Hepatocyte (in vitro differentiated cells): ENCODE measurements at regions not wholly inside any gene's neighbourhood (a gene's known extent, or its start where the extent isn't known, plus 50 kb on each side); places are given as distances from the start of the nearest gene placed in this dataset.

Source experiments
- DNase-seq: peaks from one replicate; pipeline ENCODE4 v3.0.0-alpha.2; 2016; ENCODE audit warnings: low spot score
- H2AFZ ChIP-seq: fragments of 200-600 bp; sonication (generic); 2 replicates; pipeline ENCODE4 v1.6.0; 2016; ENCODE audit warnings: antibody characterized with exemption, mild to moderate bottlenecking
- H3K27ac ChIP-seq: fragments of 200-600 bp; sonication (generic); 2 replicates; pipeline ENCODE4 v1.5.1; 2016; ENCODE audit warnings: mild to moderate bottlenecking
- H3K27me3 ChIP-seq: fragments of 200-600 bp; sonication (generic); 2 replicates; pipeline ENCODE4 v1.6.1; 2016
- H3K36me3 ChIP-seq: fragments of 200-600 bp; sonication (generic); replicated peaks from 2 replicates; pipeline ENCODE4 v1.5.1; 2016; ENCODE audit warnings: low read depth; ENCODE audit not compliant: insufficient read depth
- H3K4me1 ChIP-seq: fragments of 200-600 bp; sonication (generic); 2 replicates; pipeline ENCODE4 v1.5.1; 2016; ENCODE audit warnings: mild to moderate bottlenecking, moderate library complexity; ENCODE audit not compliant: insufficient read depth
- H3K4me2 ChIP-seq: fragments of 200-600 bp; sonication (generic); 2 replicates; pipeline ENCODE4 v1.6.0; 2016
- H3K4me3 ChIP-seq: fragments of 200-600 bp; sonication (generic); 2 replicates; pipeline ENCODE4 v1.5.1; 2016; ENCODE audit warnings: mild to moderate bottlenecking
- H3K79me2 ChIP-seq: fragments of 200-600 bp; sonication (generic); 2 replicates; pipeline ENCODE4 v1.6.0; 2017; ENCODE audit warnings: mild to moderate bottlenecking
- H3K9me2 ChIP-seq: fragments of 200-600 bp; sonication (generic); replicated peaks from 2 replicates; pipeline ENCODE4 v1.6.0; 2017; ENCODE audit warnings: mild to moderate bottlenecking; ENCODE audit not compliant: insufficient read depth
- H3K9me3 ChIP-seq: fragments of 200-600 bp; sonication (generic); 2 replicates; pipeline ENCODE4 v1.5.1; 2016; ENCODE audit warnings: low read depth, mild to moderate bottlenecking
- H4K20me1 ChIP-seq: fragments of 200-600 bp; sonication (generic); 2 replicates; pipeline ENCODE4 v1.6.0; 2016; ENCODE audit warnings: mild to moderate bottlenecking; ENCODE audit not compliant: insufficient read depth, poor library complexity, severe bottlenecking
- CTCF ChIP-seq: fragments of 200-600 bp; sonication (generic); IDR thresholded peaks from 2 replicates; pipeline ENCODE4 v1.5.1; 2016; ENCODE audit warnings: antibody characterized with exemption, mild to moderate bottlenecking; ENCODE audit not compliant: poor library complexity
- EZH2 ChIP-seq: fragments of 200-600 bp; sonication (generic); IDR thresholded peaks from 2 replicates; pipeline ENCODE4 v1.6.1; 2016; ENCODE audit warnings: antibody characterized with exemption, mild to moderate bottlenecking, borderline replicate concordance
- EZH2phosphoT487 ChIP-seq: fragments of 200-600 bp; sonication (generic); IDR thresholded peaks from one replicate; pipeline ENCODE4 v1.6.1; 2018; ENCODE audit warnings: antibody characterized with exemption, mild to moderate bottlenecking, low read depth, moderate library complexity; ENCODE audit not compliant: unreplicated experiment, severe bottlenecking
- WGBS: methylation state at CpG from one replicate; pipeline ENCODE4 v1.1.6; 2016; ENCODE audit warnings: low lambda C conversion rate; ENCODE audit errors: missing lambda C conversion rate; 5-methylcytosine and 5-hydroxymethylcytosine counted together

GRCh38 chr3:127078626-127079025 is 95.7 kb downstream of the PLXNA1 start:
- Histone ChIP-seq H3K79me2 (no peaks in the 10 kb centered on the region), H3K27me3 (no peaks in the 10 kb centered on the region), H3K4me2 (no peak overlapping the region), H3K36me3 (no peaks in the 10 kb centered on the region), H3K4me3 (no peak overlapping the region), H3K9me2 (no peaks in the 10 kb centered on the region), H2AFZ (no peak overlapping the region), H3K27ac (no peak overlapping the region), H4K20me1 (no peaks in the 10 kb centered on the region), H3K4me1 (no peaks in the 10 kb centered on the region), H3K9me3 (no peaks in the 10 kb centered on the region)
- WGBS: 87% methylated on average over 9 of the region's 9 CpGs
- DNase-seq: no peak
- TF ChIP-seq CTCF (no peak), EZH2 (no peak), EZH2phosphoT487 (no peak)

- no peaks in the 10 kb centered on the region for H3K4me1 ChIP-seq
- WGBS: 97% methylated on average over 5 of the region's 5 CpGs
- no peak overlapping the region for H3K4me2 ChIP-seq
- no peak for DNase-seq
- no peaks in the 10 kb centered on the region for H3K79me2 ChIP-seq
- no peaks in the 10 kb centered on the region for H3K27me3 ChIP-seq
- no peaks in the 10 kb centered on the region for H3K36me3 ChIP-seq
- H3K27ac ChIP-seq: no peak overlapping the region
- H4K20me1 ChIP-seq: no peaks in the 10 kb centered on the region
- no peak for TF ChIP-seq EZH2phosphoT487
- TF ChIP-seq EZH2: no peak
- no peak for TF ChIP-seq CTCF
- no peaks in the 10 kb centered on the region for H3K9me3 ChIP-seq
- no peak overlapping the region for H2AFZ ChIP-seq
- H3K9me2 ChIP-seq: no peaks in the 10 kb centered on the region
- H3K4me3 ChIP-seq: no peak overlapping the region
Observed at GRCh38 chr3:127079211-127079610, 96.3 kb downstream of the PLXNA1 start.

GRCh38 chr3:127081001-127081720 is 98.2 kb downstream of the PLXNA1 start:
- H3K9me2 ChIP-seq: no peaks in the 10 kb centered on the region
- no peak for DNase-seq
- no peak overlapping the region for H3K27ac ChIP-seq
- no peaks in the 10 kb centered on the region for H3K36me3 ChIP-seq
- no peaks in the 10 kb centered on the region for H3K9me3 ChIP-seq
- no peak overlapping the region for H3K4me2 ChIP-seq
- no peak overlapping the region for H3K4me3 ChIP-seq
- no peaks in the 10 kb centered on the region for H3K27me3 ChIP-seq
- WGBS: 84% methylated on average over 12 of the region's 12 CpGs
- TF ChIP-seq CTCF (no peak), EZH2phosphoT487 (no peak), EZH2 (no peak)
- H3K4me1 ChIP-seq: no peaks in the 10 kb centered on the region
- no peak overlapping the region for H2AFZ ChIP-seq
- H3K79me2 ChIP-seq: no peaks in the 10 kb centered on the region
- H4K20me1 ChIP-seq: no peaks in the 10 kb centered on the region
